Keratinocyte (primary cell): ENCODE measurements at regions not wholly inside any gene's neighbourhood (a gene's known extent, or its start where the extent isn't known, plus 50 kb on each side); places are given as distances from the start of the nearest gene placed in this dataset.
A peak's percentile ranks its signal among the peaks of the same experiment; 100 is the strongest.

Experiments used
- DNase-seq: peaks from one replicate; pipeline ENCODE4 v3.0.0-alpha.2; 2011; ENCODE audit warnings: low read depth, missing footprints, low spot score
- FAIRE-seq: peaks from 2 replicates; lab custom pipeline; 2011; peaks lifted over from hg19 to GRCh38; lab: Jason Lieb, UNC
- H2AFZ ChIP-seq: 2 replicates; pipeline ENCODE4 v1.6.0; 2012; ENCODE audit warnings: low read length, control low read depth, inconsistent platforms; ENCODE audit not compliant: control insufficient read depth
- H3K27ac ChIP-seq: 2 replicates; pipeline ENCODE4 v1.5.1; 2011; ENCODE audit warnings: low read length; ENCODE audit not compliant: control insufficient read depth, insufficient read depth
- H3K27me3 ChIP-seq: 3 replicates; pipeline ENCODE4 v1.6.0; 2011; ENCODE audit warnings: low read length; ENCODE audit not compliant: control insufficient read depth, insufficient read depth; ENCODE audit errors: extremely low read depth
- H3K36me3 ChIP-seq, 2 experiments: 2 replicates in 1 of 2; 3 replicates in 1 of 2; pipeline ENCODE4 v1.5.1; 2011; ENCODE audit warnings: low read length in 2 of 2, mild to moderate bottlenecking in 1 of 2; ENCODE audit not compliant: control insufficient read depth in 2 of 2, insufficient read depth in 2 of 2; ENCODE audit errors: extremely low read depth in 1 of 2
- H3K4me1 ChIP-seq: 3 replicates; pipeline ENCODE4 v1.5.1; 2011; ENCODE audit warnings: low read length; ENCODE audit not compliant: control insufficient read depth, insufficient read depth; ENCODE audit errors: extremely low read depth
- H3K4me2 ChIP-seq: 3 replicates; pipeline ENCODE4 v1.6.0; 2011; ENCODE audit warnings: low read depth, low read length; ENCODE audit not compliant: control insufficient read depth, insufficient read depth; ENCODE audit errors: extremely low read depth
- H3K4me3 ChIP-seq, 3 experiments: fragments of 200-600 bp in 1 of 3; sonication (generic) in 1 of 3; 2 replicates in 2 of 3; 3 replicates in 1 of 3; pipeline ENCODE4 v1.5.1; 2011 to 2016; ENCODE audit warnings: low read length in 3 of 3, mild to moderate bottlenecking in 3 of 3, control low read depth in 2 of 3, inconsistent platforms in 1 of 3, low read depth in 1 of 3, mixed read lengths in 1 of 3, mixed run types in 1 of 3, moderate library complexity in 1 of 3; ENCODE audit not compliant: control insufficient read depth in 2 of 3, insufficient read depth in 2 of 3; ENCODE audit errors: extremely low read depth in 1 of 3
- H3K79me2 ChIP-seq: 2 replicates; pipeline ENCODE4 v1.6.0; 2012; ENCODE audit warnings: low read length; ENCODE audit not compliant: control insufficient read depth, insufficient read depth
- H3K9ac ChIP-seq: 3 replicates; pipeline ENCODE4 v1.6.0; 2011; ENCODE audit warnings: low read length; ENCODE audit not compliant: control insufficient read depth, insufficient read depth; ENCODE audit errors: extremely low read depth
- H3K9me1 ChIP-seq: 3 replicates; pipeline ENCODE4 v1.6.0; 2011; ENCODE audit warnings: low read length; ENCODE audit not compliant: control insufficient read depth, insufficient read depth; ENCODE audit errors: extremely low read depth
- H3K9me3 ChIP-seq: 2 replicates; pipeline ENCODE4 v1.5.1; 2012; ENCODE audit warnings: low read depth, low read length; ENCODE audit not compliant: control insufficient read depth
- H4K20me1 ChIP-seq: 3 replicates; pipeline ENCODE4 v1.6.0; 2011; ENCODE audit warnings: low read length; ENCODE audit not compliant: control insufficient read depth, insufficient read depth; ENCODE audit errors: extremely low read depth
- CTCF ChIP-seq, 3 experiments: IDR thresholded peaks in 1 of 3; conservative IDR thresholded peaks in 1 of 3; optimal IDR thresholded peaks in 1 of 3; 2 replicates in 2 of 3; 3 replicates in 1 of 3; pipeline versions ENCODE3 to v1.5.1; 2011; ENCODE audit warnings: low read length in 3 of 3, mild to moderate bottlenecking in 3 of 3, moderate library complexity in 2 of 3, control low read depth in 1 of 3, inconsistent platforms in 1 of 3; ENCODE audit not compliant: insufficient read depth in 2 of 3; ENCODE audit errors: extremely low read depth in 1 of 3
- EZH2 ChIP-seq: IDR thresholded peaks from one replicate; pipeline ENCODE4 v1.6.1; 2012; ENCODE audit warnings: inconsistent platforms, mild to moderate bottlenecking, low read length, moderate library complexity
- dilution Hi-C: fragments of 300-500 bp; cut with MboI; formaldehyde crosslinking; loops from one replicate; pipeline ENCODE4 v1.7.0; 2020; ENCODE audit warnings: low sequenced_read_pairs; ENCODE audit not compliant: extremely low pct_ligation_motif_present

GRCh38 chr18:73511771-73512503 lies 635.7 kb downstream of the FBXO15 start:
- dilution Hi-C loops: no loop called here
- FAIRE-seq: peak; percentile 58
- Histone ChIP-seq H4K20me1 (no peaks in the 10 kb centered on the region), H3K4me1 (no peaks in the 10 kb centered on the region), H3K9me3 (no peaks in the 10 kb centered on the region), H3K27me3 (no peaks in the 10 kb centered on the region), H3K36me3 (no peaks in the 10 kb centered on the region), H3K79me2 (no peaks in the 10 kb centered on the region), H3K9ac (no peak overlapping the region), H2AFZ (no peak overlapping the region), H3K4me3 (no peak overlapping the region), H3K27ac (no peak overlapping the region), H3K4me2 (no peak overlapping the region), H3K9me1 (no peaks in the 10 kb centered on the region)
- TF ChIP-seq EZH2 (no peak), CTCF (optimal IDR thresholded peaks at IDR 0.05 in 1 of 3, IDR thresholded peaks at IDR 0.05 in 1 of 3, conservative IDR thresholded peaks at IDR 0.05 in 1 of 3; ENCODE audit: extremely low read depth in 1 of 3, insufficient read depth in 2 of 3, low read length in 3 of 3) (no peak)
- no peak for DNase-seq

- Histone ChIP-seq H3K27me3 (no peaks in the 10 kb centered on the region), H3K36me3 (no peaks in the 10 kb centered on the region), H3K9ac (no peak overlapping the region), H3K9me3 (no peaks in the 10 kb centered on the region), H3K4me3 (no peak overlapping the region), H3K4me2 (no peak overlapping the region), H3K27ac (no peak overlapping the region), H3K4me1 (no peaks in the 10 kb centered on the region), H2AFZ (no peak overlapping the region), H3K9me1 (no peaks in the 10 kb centered on the region), H3K79me2 (no peaks in the 10 kb centered on the region), H4K20me1 (no peaks in the 10 kb centered on the region)
- dilution Hi-C loops: no loop called here
- no peak for FAIRE-seq
- no peak for DNase-seq
- no peak for TF ChIP-seq EZH2
- TF ChIP-seq CTCF (optimal IDR thresholded peaks at IDR 0.05 in 1 of 3, IDR thresholded peaks at IDR 0.05 in 1 of 3, conservative IDR thresholded peaks at IDR 0.05 in 1 of 3; ENCODE audit: extremely low read depth in 1 of 3, insufficient read depth in 2 of 3, low read length in 3 of 3): no peak
Measured at GRCh38 chr18:73509460-73509859, 638.2 kb downstream of the FBXO15 start.
